Ureter (tissue), 1 donor: ENCODE measurements at regions not wholly inside any gene's neighbourhood (a gene's known extent, or its start where the extent isn't known, plus 50 kb on each side); places are given as distances from the start of the nearest gene placed in this dataset.
"Not testable (repeated sequence)": the region's sequence is repeated elsewhere in the genome, so short reads cannot be mapped to it uniquely, and the experiment has no call there.

ENCODE experiments used
- DNase-seq: peaks from one replicate; pipeline ENCODE4 v3.0.0-alpha.2; 2020; ENCODE audit warnings: low spot score
- donor health status: DM: yes; HTN: yes; CAD: no.

DNA sequence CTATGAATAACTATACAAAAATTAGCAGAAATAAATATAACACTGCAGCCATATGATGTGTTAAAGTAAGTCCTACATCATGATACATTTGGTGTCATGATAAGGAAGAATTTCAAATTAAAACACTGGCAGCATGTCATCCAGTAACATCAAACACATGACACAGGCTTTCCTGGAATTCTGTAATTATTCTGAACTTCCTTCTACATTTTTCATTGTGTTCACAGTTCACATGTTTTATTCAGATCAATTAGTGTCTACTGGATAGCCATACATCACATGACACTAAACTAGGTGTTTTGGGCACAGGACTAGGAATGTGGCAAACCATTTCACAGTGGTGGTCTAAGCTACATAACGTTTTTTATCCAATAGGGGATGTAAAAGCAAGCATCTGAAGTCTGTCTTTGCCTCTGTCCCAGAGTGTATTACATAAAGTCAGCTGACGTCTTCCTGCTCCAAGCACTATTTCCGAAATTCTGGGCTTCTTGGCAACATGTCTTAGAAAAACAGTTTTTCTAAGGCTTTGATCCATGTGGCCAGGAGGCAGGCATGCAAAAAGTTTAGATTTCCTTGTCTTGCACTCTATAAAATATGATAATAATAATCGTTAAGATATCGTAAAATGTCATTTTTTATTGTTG lies 707.9 kb downstream of the CENPC start:
- no peak for DNase-seq

DNA sequence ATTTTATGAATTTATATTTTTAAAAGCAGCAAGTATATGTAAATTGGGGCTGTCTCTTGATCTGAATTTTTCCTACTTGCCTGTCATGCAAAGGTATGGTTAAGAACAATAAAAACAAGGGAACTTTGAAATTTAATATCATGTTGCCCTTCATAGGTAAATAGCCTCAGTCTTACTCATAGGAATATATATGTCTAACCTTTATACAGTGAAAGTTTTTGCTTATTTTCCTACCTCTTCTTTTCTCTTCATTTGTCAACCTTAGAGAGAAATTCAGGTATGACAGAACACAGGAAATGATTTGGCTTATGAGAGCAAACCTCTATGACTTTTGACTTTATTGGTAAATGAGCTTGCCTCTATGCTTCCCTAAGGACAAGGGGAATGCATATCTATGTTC lies 716.0 kb downstream of the CENPC start:
- DNase-seq: no peak

DNA sequence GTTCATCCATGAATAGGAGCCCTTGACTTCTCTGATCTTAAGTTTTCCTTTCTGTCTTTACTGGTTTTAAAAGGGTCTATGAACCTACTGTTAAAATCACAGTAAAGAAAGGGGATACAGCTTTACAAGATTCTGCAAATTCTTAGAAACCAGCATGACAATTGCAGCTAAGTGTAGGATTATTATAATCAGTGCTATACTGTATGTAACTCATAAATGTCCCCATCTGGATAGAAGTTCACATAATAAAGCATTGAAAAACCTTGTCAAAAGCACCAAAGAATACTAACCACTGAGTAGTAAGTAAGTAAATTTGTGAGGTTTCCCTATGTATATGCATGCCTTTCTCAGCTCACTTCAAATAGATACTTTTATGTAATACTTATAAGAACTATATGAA lies 724.6 kb downstream of the CENPC start:
- DNase-seq: no peak

DNA sequence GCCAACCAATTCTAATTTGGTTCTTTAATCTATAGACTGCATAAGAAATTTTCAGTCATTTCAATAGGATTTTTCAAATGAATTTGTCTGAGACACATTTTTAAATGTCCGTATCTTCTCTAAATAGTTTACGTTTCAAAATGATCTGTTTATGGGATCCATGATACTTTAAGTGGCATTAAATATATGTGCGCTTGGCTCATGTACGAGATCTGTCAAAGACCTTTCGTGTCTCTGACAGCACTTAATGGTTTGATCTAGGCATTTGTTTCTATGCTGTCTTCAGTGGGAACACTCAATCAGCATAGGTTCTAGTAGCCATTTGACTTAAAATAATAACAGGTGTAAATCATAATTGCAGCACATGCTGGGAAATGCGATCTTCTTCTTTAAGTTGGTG lies 731.0 kb downstream of the CENPC start:
- DNase-seq: no peak

DNA sequence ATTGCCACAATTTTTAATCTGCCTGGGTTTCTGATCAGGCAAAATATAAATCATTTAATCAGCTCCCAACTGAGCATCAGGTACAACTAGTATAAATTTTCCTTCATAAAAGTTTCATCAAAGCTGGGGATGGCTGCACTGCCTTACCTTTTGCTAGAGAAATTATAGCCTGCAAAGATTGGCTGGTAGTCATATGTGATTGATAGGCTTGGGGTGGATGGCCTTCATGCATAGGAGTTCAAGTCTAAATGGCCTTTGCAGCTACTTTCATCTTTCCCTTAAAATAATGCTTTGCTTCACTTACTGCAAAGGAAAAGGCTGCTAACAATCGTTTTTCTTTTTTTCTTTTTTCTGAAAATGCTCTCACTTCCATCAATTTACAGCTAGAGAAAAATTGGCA lies 739.7 kb downstream of the CENPC start:
- no peak for DNase-seq

DNA sequence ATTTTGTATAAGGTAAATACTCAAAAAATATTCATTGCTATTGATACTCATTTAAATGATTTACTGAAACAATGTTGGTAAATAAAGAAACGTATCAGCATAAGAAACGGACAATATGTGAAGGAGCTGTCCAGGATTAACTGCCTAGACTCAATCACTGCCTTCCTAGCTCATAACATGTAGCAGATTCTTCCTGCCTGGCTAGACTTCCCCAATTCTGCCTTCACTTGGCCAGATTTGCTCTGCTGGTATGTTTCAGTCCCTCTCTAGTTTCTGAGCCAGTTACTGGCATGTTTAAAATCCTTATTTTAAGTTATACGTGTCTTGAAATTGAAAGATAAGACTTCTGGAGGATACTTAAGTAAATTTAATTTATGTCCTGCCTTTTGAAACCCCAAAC lies 740.3 kb downstream of the CENPC start:
- no peak for DNase-seq

DNA sequence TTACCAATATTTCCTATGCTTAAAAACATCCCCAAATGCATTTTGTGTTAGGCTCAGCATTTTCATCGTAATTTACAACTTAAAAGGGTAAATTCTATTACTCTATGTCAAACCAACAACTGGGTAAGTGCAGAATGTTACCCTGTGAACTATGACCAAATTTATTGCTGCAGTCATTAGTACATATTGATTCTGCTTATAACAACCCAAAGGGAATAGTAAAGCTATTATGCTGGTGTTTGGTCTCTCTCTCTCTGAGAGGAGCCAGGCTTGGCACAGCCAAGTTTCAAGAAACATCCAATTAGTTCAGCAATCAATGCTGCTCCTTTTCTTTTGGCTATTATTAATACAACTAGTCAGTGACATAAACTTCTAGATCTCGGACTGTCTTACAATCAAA lies 747.7 kb downstream of the CENPC start:
- DNase-seq: no peak

DNA sequence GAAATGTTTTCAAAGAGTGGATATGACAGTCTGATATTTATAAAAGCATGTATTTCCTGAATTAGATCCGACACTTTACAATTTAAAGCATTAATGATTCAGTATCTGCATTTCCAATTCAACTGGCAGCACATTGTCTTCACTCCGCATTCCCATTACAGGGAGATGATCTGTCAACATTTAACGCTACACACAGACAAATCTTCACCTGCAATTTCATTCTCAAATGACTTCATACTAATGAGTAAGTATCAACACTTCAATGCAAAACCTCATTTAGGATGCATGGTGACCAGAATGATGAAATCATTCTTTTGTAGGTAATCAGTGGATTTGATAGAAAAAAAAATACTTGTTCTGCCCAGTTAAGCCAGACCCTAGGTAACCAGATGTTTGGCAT lies 749.6 kb downstream of the CENPC start:
- DNase-seq: no peak

DNA sequence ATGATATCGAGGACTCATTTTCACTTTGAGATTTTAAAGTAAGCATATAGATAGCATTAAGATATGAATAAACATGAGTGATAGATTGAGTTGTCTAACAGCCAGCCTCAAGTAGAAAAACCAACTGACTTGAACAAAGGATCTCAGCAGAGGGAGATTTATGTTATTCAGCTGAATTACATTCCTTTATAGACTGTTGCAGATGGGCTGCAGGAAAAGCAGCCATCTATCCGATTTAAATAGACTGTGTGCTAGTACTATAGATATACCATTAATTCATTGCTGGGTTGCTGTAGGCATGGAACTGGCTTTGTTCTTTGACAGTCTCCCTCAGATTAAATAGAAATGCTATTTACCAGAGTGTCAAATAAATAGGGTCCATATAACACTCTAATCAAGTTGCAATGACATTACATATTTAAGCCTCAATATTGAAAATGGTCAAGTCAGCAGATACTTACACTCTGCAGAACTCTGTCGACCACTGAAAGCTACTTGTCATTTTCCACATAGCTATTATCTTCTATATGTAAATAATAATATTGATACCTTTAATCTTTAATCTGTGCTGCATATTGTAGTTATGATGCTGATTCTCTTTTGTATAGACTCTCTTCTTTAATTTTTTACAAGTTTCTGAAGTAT lies 750.8 kb downstream of the CENPC start:
- no peak for DNase-seq

DNA sequence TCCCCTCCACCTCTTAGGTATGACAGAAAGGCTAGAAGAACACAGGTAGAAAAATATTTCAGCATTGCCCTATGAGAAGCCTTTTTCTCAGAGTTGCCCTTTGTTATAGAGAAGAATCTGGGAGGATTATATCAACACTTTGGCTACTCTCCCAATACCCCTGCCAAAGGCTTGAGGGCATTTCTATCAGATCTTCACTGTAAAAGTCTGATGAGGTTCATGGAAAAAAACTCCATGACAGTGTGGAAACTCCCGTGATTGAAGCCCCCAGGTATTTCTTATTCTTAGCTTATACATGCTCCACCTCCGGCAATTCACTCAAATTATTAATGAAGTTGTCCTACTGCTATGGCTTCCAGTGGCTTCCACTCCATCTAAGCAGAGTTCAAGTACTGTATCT lies 753.6 kb downstream of the CENPC start:
- no peak for DNase-seq

DNA sequence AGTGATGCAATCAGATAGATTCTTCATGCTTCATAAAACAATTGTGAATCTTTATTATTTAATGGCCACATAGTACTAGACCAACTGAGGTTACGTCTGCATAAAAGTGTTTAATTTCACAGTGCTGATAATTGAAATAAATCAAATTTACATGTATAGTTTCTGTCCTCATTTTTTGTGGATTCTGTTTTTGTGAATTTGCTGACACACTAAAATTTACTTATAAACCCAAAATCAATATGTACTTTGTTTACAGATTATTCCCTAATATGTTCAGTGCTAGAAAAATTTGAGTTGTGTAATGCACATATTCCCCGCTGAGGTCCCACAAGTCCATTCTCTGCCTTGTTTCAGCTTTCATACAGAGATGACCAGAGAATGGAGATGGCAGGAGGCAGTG lies 759.8 kb downstream of the CENPC start:
- no peak for DNase-seq

DNA sequence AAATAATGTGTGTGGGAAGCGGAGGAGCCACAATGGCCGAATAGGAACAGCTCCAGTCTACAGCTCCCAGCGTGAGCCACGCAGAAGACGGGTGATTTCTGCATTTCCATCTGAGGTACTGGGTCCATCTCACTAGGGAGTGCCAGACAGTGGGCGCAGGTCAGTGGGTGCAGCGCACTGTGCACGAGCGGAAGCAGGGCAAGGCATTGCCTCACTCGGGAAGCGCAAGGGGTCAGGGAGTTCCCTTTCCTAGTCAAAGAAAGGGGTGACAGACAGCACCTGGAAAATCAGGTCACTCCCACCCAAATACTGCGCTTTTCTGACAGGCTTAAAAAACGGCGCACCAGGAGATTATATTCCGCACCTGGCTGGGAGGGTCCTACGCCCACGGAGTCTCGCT lies 762.6 kb downstream of the CENPC start:
- not testable (repeated sequence) for DNase-seq

DNA sequence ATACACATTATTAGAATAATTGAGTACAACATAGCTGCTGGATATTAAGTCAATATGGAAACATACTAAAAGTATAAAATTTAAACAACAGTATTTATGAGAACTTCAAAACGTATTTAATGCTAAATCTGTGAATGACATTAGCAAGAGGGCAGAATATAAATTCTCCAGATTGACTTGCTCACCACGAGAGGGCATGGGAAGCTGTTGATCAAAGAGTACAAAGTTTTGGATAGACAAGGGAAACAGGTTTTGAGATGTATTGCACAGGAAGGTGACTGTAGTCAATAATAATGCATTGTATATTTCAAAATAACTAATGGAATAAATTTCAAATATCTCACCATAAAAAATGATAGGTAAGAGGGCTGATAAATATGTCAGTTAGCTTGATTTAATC lies 768.2 kb downstream of the CENPC start:
- no peak for DNase-seq

DNA sequence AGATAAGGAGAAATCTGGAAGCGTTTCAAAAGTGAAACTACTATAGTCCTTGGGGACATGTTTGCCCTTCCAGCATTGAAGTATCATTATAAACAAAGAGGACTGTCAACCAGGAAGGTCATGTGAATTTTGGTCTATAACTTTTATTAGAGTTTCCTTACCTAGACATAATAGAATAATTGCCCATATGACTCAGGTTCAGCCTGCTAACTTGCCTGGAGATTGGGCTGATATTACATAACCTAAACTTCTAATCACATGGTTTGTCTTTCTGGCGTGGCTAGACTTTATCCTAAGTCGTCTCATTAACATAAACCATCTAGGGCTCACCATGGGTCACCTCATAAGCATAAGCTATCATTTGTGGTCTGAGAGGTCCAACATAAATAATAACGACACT lies 775.9 kb downstream of the CENPC start:
- no peak for DNase-seq

DNA sequence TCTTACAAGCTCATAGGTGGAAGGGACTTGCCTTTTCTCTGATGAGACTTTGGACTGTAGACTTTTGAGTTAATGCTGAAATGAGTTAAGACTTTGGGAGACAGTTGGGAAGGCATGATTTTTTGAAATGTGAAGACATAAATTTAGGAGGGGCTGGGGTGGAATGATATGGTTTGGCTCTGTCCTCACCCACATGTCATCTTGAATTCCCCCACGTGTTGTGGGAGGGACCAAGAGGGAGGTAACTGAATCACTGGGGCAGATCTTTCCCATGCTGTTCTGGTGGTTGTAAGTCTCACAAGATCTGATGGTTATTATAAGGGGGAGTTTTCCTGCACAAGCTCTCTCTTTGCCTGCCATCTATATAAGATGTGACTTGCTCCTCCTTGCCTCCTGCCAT lies 777.9 kb downstream of the CENPC start:
- DNase-seq: no peak

DNA sequence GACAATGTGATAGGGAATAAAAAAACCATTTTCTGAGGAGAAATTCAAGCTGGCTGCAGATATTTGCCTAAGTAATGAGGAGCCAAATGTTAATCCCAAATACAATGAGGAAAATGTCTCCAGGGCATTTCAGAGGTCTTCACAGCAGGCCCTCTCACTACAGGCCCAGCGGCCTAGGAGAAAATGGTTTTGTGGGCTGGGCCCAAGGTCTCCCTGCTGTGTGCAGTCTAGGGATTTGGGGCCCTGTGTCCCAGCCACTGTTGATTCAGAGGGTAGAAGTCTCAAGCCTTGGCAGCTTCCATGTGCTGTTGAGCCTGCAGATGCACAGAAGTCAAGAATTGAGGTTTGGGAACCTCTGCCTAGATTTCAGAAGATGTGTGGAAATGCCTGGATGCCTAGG lies 778.7 kb downstream of the CENPC start:
- no peak for DNase-seq

DNA sequence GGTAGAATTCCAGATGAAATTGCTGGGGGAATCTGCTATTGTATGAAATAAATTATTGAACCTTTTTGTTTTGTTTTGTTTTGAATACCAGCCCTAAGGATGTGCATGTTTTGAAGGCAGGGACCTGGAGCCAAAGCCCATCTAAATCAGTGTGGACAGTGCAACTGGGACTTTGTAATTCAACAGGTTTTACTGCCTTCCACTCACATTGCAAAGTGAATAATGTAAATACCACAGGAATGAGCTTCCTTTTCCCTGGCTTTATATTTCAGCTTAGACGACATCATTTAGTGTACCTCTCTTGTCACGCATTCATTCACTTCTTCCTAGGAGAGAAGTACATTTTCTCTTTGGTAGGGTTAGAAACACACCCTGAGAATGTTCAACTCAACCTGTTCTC lies 795.0 kb downstream of the CENPC start:
- no peak for DNase-seq

DNA sequence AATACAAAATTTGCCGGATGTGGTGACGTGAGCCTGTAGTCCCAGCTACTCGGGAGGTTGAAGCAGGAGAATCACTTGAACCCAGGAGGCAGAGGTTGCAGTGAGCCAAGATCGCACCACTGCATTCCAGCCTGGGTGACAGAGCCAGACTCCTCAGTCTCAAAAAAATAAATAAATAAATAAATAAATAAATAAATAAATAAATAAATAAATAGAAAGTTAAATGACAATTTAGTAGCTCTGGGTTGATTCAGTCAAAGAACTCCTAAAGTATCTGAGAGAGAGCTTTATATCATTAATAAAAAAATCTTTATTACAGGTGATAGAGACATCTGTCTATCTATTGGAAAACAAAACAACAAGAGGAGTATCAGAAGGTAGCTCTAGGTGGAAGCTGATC lies 798.4 kb downstream of the CENPC start:
- DNase-seq: not testable (repeated sequence)

DNA sequence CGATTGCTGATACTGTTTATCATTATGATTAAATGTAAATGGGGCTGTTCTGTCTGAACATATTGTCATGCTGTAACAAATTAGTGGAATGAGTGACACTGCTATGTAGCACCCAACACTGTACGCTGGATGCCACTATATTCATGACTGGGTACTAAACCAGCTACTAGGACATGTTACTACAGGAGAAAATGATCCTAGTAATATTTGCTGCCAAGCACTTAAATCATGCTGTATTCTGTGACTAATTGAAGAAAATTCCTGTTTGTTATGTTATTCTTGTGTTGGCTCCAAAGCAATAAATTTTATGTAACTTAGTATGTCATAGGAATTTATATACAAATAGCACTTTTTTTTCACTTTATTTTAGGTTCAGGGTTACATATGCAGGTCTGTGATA lies 804.2 kb downstream of the CENPC start:
- no peak for DNase-seq

DNA sequence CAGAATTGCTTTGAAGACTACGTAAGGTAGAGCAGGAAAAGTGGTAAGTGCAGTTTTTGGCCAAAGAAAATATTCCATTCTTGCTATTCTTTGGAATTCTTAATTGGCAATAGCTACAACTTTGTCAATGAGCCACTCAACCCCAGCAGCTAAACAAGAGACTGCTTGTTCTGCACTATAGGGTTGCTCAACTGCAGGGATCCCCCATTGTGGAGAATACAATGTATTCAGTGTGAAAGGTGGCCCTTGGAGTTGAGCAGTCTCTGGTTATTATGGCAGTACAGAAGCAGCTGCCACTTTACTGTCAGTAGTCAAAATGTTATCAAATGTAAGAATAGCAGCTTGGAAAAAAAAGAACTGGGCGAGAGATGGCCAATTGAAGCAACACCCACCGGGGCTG lies 808.7 kb downstream of the CENPC start:
- DNase-seq: no peak

DNA sequence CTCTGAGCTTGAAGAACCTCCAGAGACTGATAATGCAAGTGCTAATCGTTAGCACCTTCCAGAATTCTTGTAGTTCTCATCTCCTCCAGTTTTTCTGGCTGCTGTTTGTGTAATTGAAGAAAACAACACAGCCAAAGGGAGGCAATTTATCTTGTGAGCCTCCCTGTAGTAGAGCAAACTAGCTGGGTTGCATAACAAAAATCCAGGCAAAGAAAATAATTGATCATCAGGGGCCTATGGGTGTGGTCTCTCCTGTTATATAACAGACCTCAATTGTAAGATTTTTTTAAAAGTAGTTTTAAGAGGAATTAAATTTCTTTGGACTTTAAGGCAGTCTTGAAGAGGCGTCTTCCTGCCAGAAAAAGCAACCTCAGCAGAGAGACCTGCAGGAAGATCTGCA lies 817.0 kb downstream of the CENPC start:
- no peak for DNase-seq

DNA sequence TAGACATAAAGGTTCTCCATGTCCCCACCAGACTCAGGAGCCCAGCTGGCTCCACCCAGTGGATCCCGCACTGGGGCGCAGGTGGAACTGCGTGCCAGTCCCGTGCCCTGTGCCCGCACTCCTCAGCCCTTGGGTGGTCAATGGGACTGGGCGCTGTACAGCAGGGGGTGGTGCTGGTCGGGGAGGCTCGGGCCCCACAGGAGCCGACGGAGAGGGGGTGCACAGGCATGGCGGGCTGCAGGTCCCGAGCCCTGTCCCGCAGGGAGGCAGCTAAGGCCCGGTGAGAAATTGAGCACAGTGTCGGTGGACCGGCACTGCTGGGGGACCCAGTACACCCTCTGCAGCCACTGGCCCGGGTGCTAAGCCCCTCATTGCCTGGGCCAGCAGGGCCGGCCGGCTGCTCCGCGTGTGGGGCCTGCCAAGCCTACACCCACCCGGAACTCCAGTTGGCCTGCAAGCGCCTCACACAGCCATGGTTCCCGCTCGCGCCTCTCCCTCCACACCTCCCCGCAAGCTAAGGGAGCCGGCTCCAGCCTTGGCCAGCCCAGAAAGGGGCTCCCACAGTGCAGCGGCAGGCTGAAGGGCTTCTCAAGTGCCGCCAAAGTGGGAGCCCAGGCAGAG lies 832.9 kb downstream of the CENPC start:
- DNase-seq: not testable (repeated sequence)

DNA sequence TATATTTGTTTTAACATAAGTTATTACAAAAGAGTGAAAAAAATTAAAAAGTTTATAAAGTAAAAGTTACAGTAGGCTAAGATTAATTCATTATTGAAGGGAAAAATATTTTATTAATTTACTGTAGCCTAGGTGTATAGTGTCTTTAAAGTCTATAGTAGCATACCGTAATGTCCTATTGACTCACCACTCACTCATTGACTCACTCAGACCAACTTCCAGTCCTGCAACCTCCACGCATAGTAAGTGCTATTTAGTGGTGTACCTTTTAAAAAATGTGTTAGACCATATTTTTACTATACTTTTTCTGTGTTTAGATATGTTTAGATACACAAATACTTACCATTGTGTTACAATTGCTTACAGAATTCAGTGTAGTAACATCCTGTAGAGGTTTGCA lies 841.1 kb downstream of the CENPC start:
- no peak for DNase-seq

DNA sequence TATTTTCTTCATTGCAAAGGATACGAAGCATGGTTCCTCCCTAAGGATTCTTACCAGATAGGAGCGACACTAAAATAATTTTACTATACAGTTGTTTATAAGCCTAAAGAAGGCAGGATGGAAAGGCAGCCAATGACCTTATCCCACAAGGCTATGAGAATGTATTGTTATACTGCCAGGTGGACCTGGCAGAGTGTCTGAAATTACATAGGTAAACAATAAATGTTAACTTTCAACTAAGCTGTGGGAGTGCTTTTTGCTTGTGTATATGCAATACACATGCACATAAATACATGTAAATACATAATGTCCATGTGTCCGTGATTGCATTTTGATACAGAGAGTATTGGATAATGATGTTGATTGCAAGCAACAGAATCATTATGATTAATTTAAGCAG lies 850.6 kb downstream of the CENPC start:
- DNase-seq: no peak
